GM19438 (cell line): ENCODE measurements at regions not wholly inside any gene's neighbourhood (a gene's known extent, or its start where the extent isn't known, plus 50 kb on each side); places are given as distances from the start of the nearest gene placed in this dataset.

Experiments used
- ATAC-seq: cut with Tn5 transposase; IDR thresholded peaks from one replicate; pipeline ENCODE4 v1.9.1; 2021; ENCODE audit warnings: low read depth; ENCODE audit not compliant: unreplicated experiment

DNA sequence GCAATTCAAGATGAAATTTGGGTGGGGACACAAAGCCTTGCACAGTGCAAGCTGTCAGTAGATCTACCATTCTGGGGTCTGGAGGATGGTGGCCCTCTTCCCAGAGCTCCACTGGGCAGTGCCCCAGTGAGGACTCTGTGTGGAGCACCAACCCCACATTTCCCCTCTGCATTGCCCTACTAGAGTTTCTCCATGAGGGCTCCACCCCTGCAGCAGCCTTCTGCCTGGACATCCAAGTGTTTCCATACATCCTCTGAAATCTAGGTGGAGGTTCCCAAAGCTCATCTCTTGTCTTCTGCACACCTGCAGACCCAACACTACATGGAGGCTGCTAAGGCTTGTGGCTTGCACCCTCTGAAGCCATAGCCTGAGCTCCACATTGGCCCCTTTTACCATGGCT lies 402.3 kb downstream of the RAB28 start:
- ATAC-seq: no peak

DNA sequence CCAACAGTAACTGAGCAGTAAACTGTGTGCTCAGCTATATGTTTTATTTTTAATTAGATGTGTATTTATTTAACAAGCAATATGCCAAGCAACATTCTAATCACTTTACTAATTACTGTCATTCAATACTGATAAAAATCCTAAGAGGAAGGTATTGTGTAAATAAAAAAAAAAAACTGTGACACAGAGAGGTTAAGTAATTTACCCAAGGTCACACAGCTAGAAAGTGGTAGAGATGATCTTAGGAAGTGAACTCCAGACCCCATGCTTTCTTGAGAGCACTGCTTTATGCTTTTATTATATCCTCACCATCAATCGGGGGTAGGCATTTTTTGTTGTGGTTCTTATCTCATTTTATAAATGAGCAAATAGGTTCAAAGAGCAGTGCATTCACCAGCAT lies 417.1 kb downstream of the RAB28 start:
- no peak for ATAC-seq

DNA sequence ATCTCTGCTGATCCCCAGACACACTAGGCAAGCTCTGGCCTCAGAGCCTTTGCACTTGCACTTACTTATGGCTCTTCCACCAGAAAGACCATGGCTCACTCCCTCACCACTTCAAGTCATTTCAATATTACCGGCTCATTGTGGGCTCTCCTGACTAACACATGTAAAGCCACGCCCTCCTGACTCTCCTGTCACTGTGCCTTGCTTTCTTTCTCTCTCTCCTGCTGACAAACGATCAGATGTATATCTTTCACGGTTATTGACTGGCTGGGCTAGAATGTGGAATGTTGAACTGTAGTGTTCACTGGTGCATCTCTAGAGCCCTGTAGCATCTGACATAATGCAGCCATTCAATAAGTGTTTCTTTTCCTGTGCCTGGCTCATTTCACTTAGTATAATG lies 425.1 kb downstream of the RAB28 start:
- no peak for ATAC-seq

DNA sequence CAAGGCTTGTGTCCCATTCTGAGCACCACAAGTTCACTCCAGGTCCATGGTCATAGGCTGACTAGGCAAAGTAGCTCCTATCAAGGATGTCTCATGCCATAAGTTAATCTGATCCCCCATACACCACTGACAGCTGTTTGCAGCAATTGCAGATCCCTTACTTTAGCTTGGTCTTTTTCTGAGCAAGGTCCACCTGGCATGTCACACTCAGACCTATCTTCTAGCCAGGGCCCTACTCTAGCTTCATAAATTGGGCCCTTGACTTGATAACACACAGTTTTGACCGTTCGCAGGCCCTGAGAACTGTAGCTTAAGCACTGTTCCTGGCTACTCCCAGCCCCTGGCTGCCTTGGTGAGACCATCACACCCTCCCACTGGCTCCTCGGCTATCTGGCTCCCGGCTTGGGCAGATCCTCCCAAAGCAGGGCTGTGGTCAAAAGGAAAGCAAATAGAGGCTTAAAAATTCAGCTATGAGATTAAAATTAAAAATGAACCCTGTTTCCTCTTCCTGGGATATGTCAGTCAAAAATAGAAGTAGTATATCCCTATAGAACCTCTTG lies 427.4 kb downstream of the RAB28 start:
- ATAC-seq: no peak

- no peak for ATAC-seq
Measured at GRCh38 chr4:13054420-13054970, 429.6 kb downstream of the RAB28 start.

GRCh38 chr4:13047591-13047990 lies 436.5 kb downstream of the RAB28 start:
- ATAC-seq: no peak

DNA sequence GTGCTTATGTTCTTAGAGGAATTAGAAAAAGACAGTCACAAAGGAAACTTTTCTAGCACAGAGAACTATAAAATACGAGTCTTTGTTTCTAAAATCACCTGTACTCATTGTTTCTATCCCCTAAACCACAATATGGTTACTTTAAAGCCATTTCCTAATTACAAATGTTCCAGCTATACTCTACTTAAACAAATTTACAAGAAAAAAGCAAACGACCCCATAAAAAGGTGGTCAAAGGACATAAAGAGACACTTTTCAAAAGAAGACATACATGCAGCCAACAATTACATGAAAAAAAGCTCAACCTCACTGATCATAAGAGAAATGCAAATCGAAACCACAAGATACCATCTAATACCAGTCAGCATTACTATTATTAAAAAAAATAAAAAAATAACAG lies 447.3 kb downstream of the RAB28 start:
- no peak for ATAC-seq

- no peak for ATAC-seq
Measured at GRCh38 chr4:13032936-13033335, 451.2 kb downstream of the RAB28 start.

GRCh38 chr4:13024147-13025105 lies 459.7 kb downstream of the RAB28 start:
- ATAC-seq: no peak

GRCh38 chr4:13007802-13008470 lies 476.2 kb downstream of the RAB28 start:
- no peak for ATAC-seq

GRCh38 chr4:12993923-12994322 lies 490.2 kb downstream of the RAB28 start:
- ATAC-seq: no peak

GRCh38 chr4:12987284-12987683 lies 496.9 kb downstream of the RAB28 start:
- no peak for ATAC-seq

DNA sequence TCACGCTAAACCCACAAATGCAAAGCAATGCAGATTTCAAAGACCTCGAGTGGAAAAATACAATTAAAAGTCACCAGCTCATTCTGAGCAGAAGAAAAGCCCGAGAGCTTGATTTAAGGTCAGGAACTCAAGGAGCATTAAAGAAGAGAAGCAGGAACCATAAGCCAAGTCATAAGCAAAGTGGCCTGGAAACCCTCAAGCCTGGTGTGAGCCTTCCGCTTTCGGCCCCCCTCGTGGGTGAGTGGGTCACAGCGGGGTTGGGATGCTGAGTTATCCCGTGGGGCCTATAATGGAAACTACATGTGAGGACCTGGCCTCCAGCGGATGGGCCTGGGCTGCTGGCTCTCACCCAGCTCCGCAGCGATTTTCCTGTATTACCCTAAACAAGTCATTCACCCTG lies 504.3 kb downstream of the RAB28 start:
- ATAC-seq: no peak

GRCh38 chr4:12978310-12978709 lies 505.8 kb downstream of the RAB28 start:
- ATAC-seq: no peak

DNA sequence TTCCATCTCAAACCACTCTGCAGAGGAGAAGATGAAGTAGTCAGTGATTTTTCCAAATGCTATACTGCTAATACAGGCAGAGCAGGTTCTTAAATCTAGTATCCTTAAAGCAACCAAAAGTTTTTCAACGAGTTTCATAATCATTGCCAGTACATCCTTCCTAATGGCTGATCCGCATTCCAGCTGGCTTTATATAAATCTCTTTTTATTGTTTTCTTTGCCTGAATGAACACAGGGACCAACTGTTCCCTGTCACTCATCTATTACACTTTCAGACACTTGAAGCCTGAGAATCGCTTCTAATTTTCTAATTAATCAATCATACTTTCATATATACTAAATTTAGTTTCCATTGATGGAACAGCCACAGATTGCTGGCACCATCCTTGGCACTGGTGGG lies 508.6 kb downstream of the RAB28 start:
- no peak for ATAC-seq

DNA sequence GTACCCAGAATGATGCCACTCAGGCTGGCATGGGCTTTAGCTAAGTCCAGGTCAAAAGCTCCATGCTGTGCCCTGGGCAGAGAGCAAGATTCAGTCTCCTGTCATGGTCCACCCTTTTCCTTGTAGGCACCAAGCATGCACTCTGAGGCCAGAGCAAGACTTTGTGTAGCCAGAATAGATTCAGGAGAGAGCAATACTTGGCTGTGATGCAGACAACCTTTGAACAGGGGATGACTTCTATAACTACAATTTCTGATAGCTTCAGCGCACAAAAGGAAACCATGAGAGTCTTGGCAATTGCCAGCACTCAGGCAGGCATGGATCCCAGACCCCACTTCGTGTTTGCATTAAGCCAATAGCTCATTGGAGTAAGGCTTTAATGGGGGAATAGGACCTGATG lies 510.6 kb downstream of the RAB28 start:
- no peak for ATAC-seq

DNA sequence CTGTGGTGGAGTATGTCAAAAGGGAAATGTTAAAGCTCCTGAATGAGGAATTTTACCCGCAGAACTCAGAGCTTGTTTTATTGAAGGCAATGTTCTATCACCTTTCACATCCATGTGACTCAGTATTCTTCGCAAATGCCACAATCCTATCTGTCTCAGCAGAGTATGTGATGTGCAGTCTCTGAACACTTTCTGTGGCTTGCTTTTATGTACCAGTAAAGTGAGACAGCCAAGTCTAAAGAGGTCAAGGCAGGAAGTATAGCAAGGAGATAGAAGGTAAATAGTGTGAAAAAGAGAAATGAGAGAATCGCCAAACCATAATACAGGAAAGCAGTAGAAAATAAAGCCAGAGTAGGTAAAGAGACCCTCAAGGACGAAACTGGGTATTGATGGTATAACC lies 515.8 kb downstream of the RAB28 start:
- ATAC-seq: no peak

- no peak for ATAC-seq
Measured at GRCh38 chr4:12966726-12967125, 517.4 kb downstream of the RAB28 start.

GRCh38 chr4:12965334-12965733 lies 518.8 kb downstream of the RAB28 start:
- ATAC-seq: no peak

GRCh38 chr4:12963912-12964311 lies 520.2 kb downstream of the RAB28 start:
- ATAC-seq: no peak

- no peak for ATAC-seq
Measured at GRCh38 chr4:12963291-12963690, 520.8 kb downstream of the RAB28 start.
